Endodermal cell (in vitro differentiated cells): ENCODE measurements at regions not wholly inside any gene's neighbourhood (a gene's known extent, or its start where the extent isn't known, plus 50 kb on each side); places are given as distances from the start of the nearest gene placed in this dataset.

ENCODE experiments used
- DNase-seq: peaks from one replicate; pipeline ENCODE4 v3.0.0-alpha.2; 2017
- H3K27ac ChIP-seq: 2 replicates; pipeline ENCODE4 v1.5.1; 2013; ENCODE audit warnings: mild to moderate bottlenecking, low read depth, low read length, moderate library complexity
- H3K27me3 ChIP-seq: 2 replicates; pipeline ENCODE4 v1.6.1; 2013; ENCODE audit warnings: mild to moderate bottlenecking, low read length, moderate library complexity; ENCODE audit not compliant: insufficient read depth, control insufficient read depth, poor library complexity, severe bottlenecking
- H3K36me3 ChIP-seq: 2 replicates; pipeline ENCODE4 v1.7.0; 2013; ENCODE audit warnings: mild to moderate bottlenecking, low read length, moderate library complexity; ENCODE audit not compliant: control insufficient read depth, insufficient read depth
- H3K4me1 ChIP-seq: one replicate; pipeline ENCODE4 v1.7.0; 2013; ENCODE audit warnings: low read length; ENCODE audit not compliant: control insufficient read depth, insufficient read depth
- H3K4me3 ChIP-seq: 2 replicates; pipeline ENCODE4 v1.5.1; 2013; ENCODE audit warnings: mild to moderate bottlenecking, low read length, moderate library complexity
- H3K9ac ChIP-seq: 2 replicates; pipeline ENCODE4 v1.6.1; 2013; ENCODE audit warnings: mild to moderate bottlenecking, low read length, moderate library complexity; ENCODE audit not compliant: poor library complexity, severe bottlenecking; ENCODE audit errors: extremely low read depth
- H3K9me3 ChIP-seq: 2 replicates; pipeline ENCODE4 v1.6.1; 2013; ENCODE audit warnings: mild to moderate bottlenecking, low read length, moderate library complexity; ENCODE audit not compliant: control insufficient read depth
- H3K27ac Mint-ChIP-seq: 2 replicates; pipeline ENCODE4 v1.8.0; 2020; ENCODE audit warnings: mixed read lengths
- H3K27me3 Mint-ChIP-seq: 2 replicates; pipeline ENCODE4 v1.8.0; 2021; ENCODE audit warnings: mild to moderate bottlenecking, mixed read lengths; ENCODE audit not compliant: insufficient read depth
- H3K36me3 Mint-ChIP-seq: 2 replicates; pipeline ENCODE4 v1.8.0; 2020; ENCODE audit warnings: low read depth, mixed read lengths
- H3K4me1 Mint-ChIP-seq: 2 replicates; pipeline ENCODE4 v1.8.0; 2020; ENCODE audit warnings: mixed read lengths
- H3K4me3 Mint-ChIP-seq: 2 replicates; pipeline ENCODE4 v1.8.0; 2020; ENCODE audit warnings: mild to moderate bottlenecking, moderate library complexity, mixed read lengths
- H3K9me3 Mint-ChIP-seq: 2 replicates; pipeline ENCODE4 v1.8.0; 2020; ENCODE audit warnings: mild to moderate bottlenecking, mixed read lengths
- CTCF ChIP-seq: fragments of 200-600 bp; sonication (generic); conservative IDR thresholded peaks from 2 replicates; pipeline ENCODE4 v1.5.0; 2021; ENCODE audit warnings: antibody characterized with exemption, mild to moderate bottlenecking
- WGBS, 2 experiments: methylation state at CpG; one replicate each; pipeline versions ENCODE4 v1.1.5 to v1.1.7; 2013; ENCODE audit warnings: missing lambda C conversion rate in 2 of 2, mixed read lengths in 1 of 2; ENCODE audit not compliant: insufficient coverage in 1 of 2, insufficient read length in 1 of 2; 5-methylcytosine and 5-hydroxymethylcytosine counted together

- H3K36me3 Mint-ChIP-seq, result peaks cover 22% of the 10 kb centered on the region
- Histone ChIP-seq H3K9ac (no peak overlapping the region), H3K27me3 (no peaks in the 10 kb centered on the region), H3K36me3 (peaks cover 6% of the 10 kb centered on the region), H3K9me3 (no peaks in the 10 kb centered on the region), H3K27ac (no peak overlapping the region), H3K4me1 (peaks cover 7% of the 10 kb centered on the region), H3K4me3 (no peak overlapping the region)
- H3K4me1 Mint-ChIP-seq, result peaks cover 20% of the 10 kb centered on the region
- H3K27me3 Mint-ChIP-seq, result no peaks in the 10 kb centered on the region
- no peak for TF ChIP-seq CTCF
- DNase-seq, result no peak
- 96% methylated on average over 1 of the region's 1 CpG; no CpG with 5 or more reads in 1 of the 2 experiments for WGBS, 2 experiments
- peak overlapping the region; percentile 7 for H3K27ac Mint-ChIP-seq
- H3K9me3 Mint-ChIP-seq, result no peaks in the 10 kb centered on the region
- no peak overlapping the region for H3K4me3 Mint-ChIP-seq
These were observed 90.8 kb upstream of the KCTD7 start for GRCh38 chr7:66537876-66538275.

GRCh38 chr7:66539264-66539623, 89.4 kb upstream of the KCTD7 start:
- H3K4me3 ChIP-seq, result no peak overlapping the region
- Mint-ChIP-seq H3K27me3 (no peaks in the 10 kb centered on the region), H3K36me3 (peaks cover 29% of the 10 kb centered on the region), H3K4me1 (peaks cover 20% of the 10 kb centered on the region), H3K4me3 (no peak overlapping the region), H3K9me3 (no peaks in the 10 kb centered on the region), H3K27ac (peak overlapping the region; percentile 83)
- DNase-seq, result no peak
- H3K36me3 ChIP-seq, result peaks cover 10% of the 10 kb centered on the region
- no peaks in the 10 kb centered on the region for H3K9me3 ChIP-seq
- TF ChIP-seq CTCF, result no peak
- H3K4me1 ChIP-seq, result peaks cover 7% of the 10 kb centered on the region
- no peak overlapping the region for H3K9ac ChIP-seq
- H3K27ac ChIP-seq, result no peak overlapping the region
- H3K27me3 ChIP-seq, result no peaks in the 10 kb centered on the region
- WGBS, 2 experiments, result 88 to 93% methylated on average over 3 of the region's 3 CpGs

DNA sequence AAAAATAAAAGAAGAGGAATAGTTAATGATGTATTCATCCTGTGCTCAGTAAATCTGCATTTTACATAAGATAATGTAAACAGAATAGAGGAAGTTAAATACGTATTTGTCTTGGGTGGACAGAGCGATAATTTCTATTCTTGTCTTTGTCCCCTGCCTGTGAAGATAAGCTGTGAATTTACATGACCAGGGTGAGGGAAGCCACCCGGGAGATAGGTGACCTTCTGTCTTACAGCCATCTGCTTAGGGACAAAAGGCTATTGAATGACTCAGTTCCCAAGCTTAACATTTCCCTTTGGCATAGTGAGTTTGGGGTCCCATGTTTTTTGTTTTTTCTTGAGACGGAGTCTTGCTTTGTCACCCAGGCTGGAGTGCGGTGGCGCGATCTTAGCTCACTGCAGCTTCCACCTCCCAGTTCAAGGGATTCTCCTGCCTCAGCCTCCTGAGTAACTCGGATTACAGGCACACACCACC, 88.7 kb upstream of the KCTD7 start:
- Mint-ChIP-seq H3K4me3 (no peak overlapping the region), H3K27ac (peak overlapping the region; percentile 83)
- no peak overlapping the region for H3K27ac ChIP-seq

More for the DNA sequence above, 88.7 kb upstream of the KCTD7 start:
- Mint-ChIP-seq H3K36me3 (peaks cover 29% of the 10 kb centered on the region), H3K27me3 (no peaks in the 10 kb centered on the region), H3K9me3 (no peaks in the 10 kb centered on the region), H3K4me1 (peaks cover 20% of the 10 kb centered on the region)
- Histone ChIP-seq H3K36me3 (peaks cover 15% of the 10 kb centered on the region), H3K27me3 (no peaks in the 10 kb centered on the region), H3K4me1 (peaks cover 7% of the 10 kb centered on the region), H3K4me3 (no peak overlapping the region), H3K9me3 (no peaks in the 10 kb centered on the region), H3K9ac (no peak overlapping the region)
- DNase-seq, result no peak
- 89% methylated on average over 7 to 8 of the region's 8 CpGs for WGBS, 2 experiments
- TF ChIP-seq CTCF, result no peak
